PC-3 (cell line): ENCODE measurements at regions not wholly inside any gene's neighbourhood (a gene's known extent, or its start where the extent isn't known, plus 50 kb on each side); places are given as distances from the start of the nearest gene placed in this dataset.

ENCODE experiments used
- ATAC-seq: fragments of 200-7000 bp; cut with Tn5 transposase; 2 replicates; pipeline ENCODE4 v1.9.1; 2020; ENCODE audit warnings: mild to moderate bottlenecking, moderate library complexity
- BruUV-seq: library from RNA; stranded (reverse); fragments of 400-500 nt; replicated peaks from 2 replicates; lab custom pipeline; 2021; lab: Mats Ljungman, UMichigan
- CTCF ChIA-PET: fragments of 300-600 bp; sonication (Branson Sonifier 250); formaldehyde crosslinking; loops from one replicate; lab custom pipeline; 2022; ENCODE audit warnings: antibody characterized with exemption; lab: Charles Lee
- POLR2A ChIA-PET: fragments of 300-600 bp; sonication (Branson Sonifier 250); formaldehyde crosslinking; loops from one replicate; lab custom pipeline; 2022; ENCODE audit warnings: antibody characterized with exemption; ENCODE audit not compliant: unreplicated experiment; lab: Charles Lee
- DNase-seq: peaks from one replicate; pipeline ENCODE4 v3.0.0-alpha.2; 2015
- H2AFZ ChIP-seq: fragments of 300-600 bp; sonication (generic); 2 replicates; pipeline ENCODE4 v1.6.0; 2016; ENCODE audit warnings: antibody characterized with exemption, low read length
- H3F3A ChIP-seq: fragments of 300-600 bp; sonication (generic); one replicate; pipeline ENCODE4 v1.6.0; 2017; ENCODE audit warnings: antibody characterized with exemption, low read length, control low read depth, mild to moderate bottlenecking; ENCODE audit not compliant: unreplicated experiment
- H3K27ac ChIP-seq: fragments of 300-600 bp; sonication (generic); 2 replicates; pipeline ENCODE4 v1.5.1; 2016; ENCODE audit warnings: mild to moderate bottlenecking, low read length
- H3K27me3 ChIP-seq: fragments of 300-600 bp; sonication (generic); 2 replicates; pipeline ENCODE4 v1.6.1; 2016; ENCODE audit warnings: low read length, mixed read lengths
- H3K36me3 ChIP-seq: fragments of 300-600 bp; sonication (generic); 2 replicates; pipeline ENCODE4 v1.6.1; 2016; ENCODE audit warnings: low read depth, mixed run types, low read length, mixed read lengths
- H3K4me1 ChIP-seq: fragments of 300-600 bp; sonication (generic); 2 replicates; pipeline ENCODE4 v1.5.1; 2016; ENCODE audit warnings: low read length; ENCODE audit not compliant: insufficient read depth
- H3K4me2 ChIP-seq: fragments of 300-600 bp; sonication (generic); 2 replicates; pipeline ENCODE4 v1.6.0; 2016; ENCODE audit warnings: low read length
- H3K4me3 ChIP-seq: fragments of 300-600 bp; sonication (generic); 2 replicates; pipeline ENCODE4 v1.5.1; 2016; ENCODE audit warnings: mild to moderate bottlenecking, low read length, mixed read lengths
- H3K79me2 ChIP-seq: fragments of 300-600 bp; sonication (generic); 2 replicates; pipeline ENCODE4 v1.6.1; 2017; ENCODE audit warnings: low read length, mixed read lengths
- H3K9ac ChIP-seq: fragments of 300-600 bp; sonication (generic); 2 replicates; pipeline ENCODE4 v1.6.0; 2016; ENCODE audit warnings: mild to moderate bottlenecking, low read length
- H3K9me2 ChIP-seq: fragments of 300-600 bp; sonication (generic); replicated peaks from 2 replicates; pipeline ENCODE4 v1.6.1; 2016; ENCODE audit warnings: mixed run types, low read length, mixed read lengths
- H3K9me3 ChIP-seq: fragments of 300-600 bp; sonication (generic); 2 replicates; pipeline ENCODE4 v1.6.1; 2016; ENCODE audit warnings: low read length, mixed read lengths
- H4K20me1 ChIP-seq: fragments of 300-600 bp; sonication (generic); 2 replicates; pipeline ENCODE4 v1.6.1; 2016; ENCODE audit warnings: low read length, mixed read lengths
- EZH2 ChIP-seq: fragments of 300-600 bp; sonication (generic); IDR thresholded peaks from one replicate; pipeline ENCODE4 v1.6.1; 2017; ENCODE audit warnings: antibody characterized with exemption, mild to moderate bottlenecking, low read length; ENCODE audit not compliant: unreplicated experiment
- EZH2phosphoT487 ChIP-seq: fragments of 300-600 bp; sonication (generic); IDR thresholded peaks from 2 replicates; pipeline ENCODE4 v1.6.1; 2018; ENCODE audit warnings: mild to moderate bottlenecking, antibody characterized with exemption, low read length, borderline replicate concordance
- intact Hi-C: fragments of 100-400 bp; cut with micrococcal nuclease; formaldehyde crosslinking; loops from 2 replicates; pipeline ENCODE4 v1.9.0; 2023
- TF ChIP-seq, protein P1 (sequence below): fragments of 300-600 bp; sonication (generic); conservative IDR thresholded peaks from 2 replicates; pipeline ENCODE4 v1.5.1; 2017; ENCODE audit warnings: antibody characterized with exemption, low read depth, mild to moderate bottlenecking, low read length

DNA sequence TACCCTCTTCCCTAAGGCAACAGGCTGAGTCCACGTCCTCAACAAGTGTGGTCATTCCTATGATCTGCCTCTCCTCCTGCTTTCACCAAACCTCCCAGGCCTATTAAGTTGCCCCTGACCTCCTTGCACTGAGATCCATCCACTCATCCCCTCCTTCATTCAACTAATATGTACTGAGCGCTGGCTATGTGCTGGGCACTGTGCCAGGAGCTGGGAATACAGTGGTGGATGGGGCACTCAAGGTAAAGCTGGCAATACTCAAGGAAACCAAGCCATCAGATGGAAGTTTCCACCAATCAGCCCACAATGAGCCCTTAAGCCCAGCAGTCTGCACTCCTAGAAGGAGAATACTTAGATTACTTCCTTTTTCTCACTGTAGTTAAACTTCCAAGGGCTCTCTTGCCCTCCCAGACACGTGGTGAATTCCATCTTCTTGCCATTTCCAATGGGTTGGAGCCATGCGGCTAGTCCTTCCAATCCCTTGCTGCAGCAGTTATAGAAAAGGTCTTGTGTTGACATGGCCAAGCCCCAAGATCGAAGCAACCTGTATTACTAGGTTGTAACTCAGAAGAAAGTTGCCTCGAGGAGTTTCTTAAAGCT lies 279.9 kb upstream of the RUNX1 start:
- no peak overlapping the region for H3K4me3 ChIP-seq
- H3K4me1 ChIP-seq, result peaks cover 12% of the 10 kb centered on the region
- H3K9me3 ChIP-seq, result no peaks in the 10 kb centered on the region
- no peak for ATAC-seq
- no peaks in the 10 kb centered on the region for H4K20me1 ChIP-seq
- no peaks in the 10 kb centered on the region for H3K27me3 ChIP-seq
- BruUV-seq, result no TSS peak
- H3K4me2 ChIP-seq, result no peak overlapping the region
- ChIA-PET CTCF (no interaction called here), POLR2A (no interaction called here)
- no peaks in the 10 kb centered on the region for H3K36me3 ChIP-seq
- intact Hi-C loops, result no loop called here
- H3K9me2 ChIP-seq, result 0 out of 2 replicates have a peak, but pooled peaks cover 4% of the 10 kb centered on the region
- H2AFZ ChIP-seq, result no peak overlapping the region
- no peak for DNase-seq
- no peak overlapping the region for H3K9ac ChIP-seq
- no peaks in the 10 kb centered on the region for H3F3A ChIP-seq
- H3K27ac ChIP-seq, result no peak overlapping the region
- H3K79me2 ChIP-seq, result no peaks in the 10 kb centered on the region
- no peak for TF ChIP-seq EZH2
- TF ChIP-seq, protein P1, sequence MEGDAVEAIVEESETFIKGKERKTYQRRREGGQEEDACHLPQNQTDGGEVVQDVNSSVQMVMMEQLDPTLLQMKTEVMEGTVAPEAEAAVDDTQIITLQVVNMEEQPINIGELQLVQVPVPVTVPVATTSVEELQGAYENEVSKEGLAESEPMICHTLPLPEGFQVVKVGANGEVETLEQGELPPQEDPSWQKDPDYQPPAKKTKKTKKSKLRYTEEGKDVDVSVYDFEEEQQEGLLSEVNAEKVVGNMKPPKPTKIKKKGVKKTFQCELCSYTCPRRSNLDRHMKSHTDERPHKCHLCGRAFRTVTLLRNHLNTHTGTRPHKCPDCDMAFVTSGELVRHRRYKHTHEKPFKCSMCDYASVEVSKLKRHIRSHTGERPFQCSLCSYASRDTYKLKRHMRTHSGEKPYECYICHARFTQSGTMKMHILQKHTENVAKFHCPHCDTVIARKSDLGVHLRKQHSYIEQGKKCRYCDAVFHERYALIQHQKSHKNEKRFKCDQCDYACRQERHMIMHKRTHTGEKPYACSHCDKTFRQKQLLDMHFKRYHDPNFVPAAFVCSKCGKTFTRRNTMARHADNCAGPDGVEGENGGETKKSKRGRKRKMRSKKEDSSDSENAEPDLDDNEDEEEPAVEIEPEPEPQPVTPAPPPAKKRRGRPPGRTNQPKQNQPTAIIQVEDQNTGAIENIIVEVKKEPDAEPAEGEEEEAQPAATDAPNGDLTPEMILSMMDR, result no peak
- TF ChIP-seq EZH2phosphoT487, result no peak

DNA sequence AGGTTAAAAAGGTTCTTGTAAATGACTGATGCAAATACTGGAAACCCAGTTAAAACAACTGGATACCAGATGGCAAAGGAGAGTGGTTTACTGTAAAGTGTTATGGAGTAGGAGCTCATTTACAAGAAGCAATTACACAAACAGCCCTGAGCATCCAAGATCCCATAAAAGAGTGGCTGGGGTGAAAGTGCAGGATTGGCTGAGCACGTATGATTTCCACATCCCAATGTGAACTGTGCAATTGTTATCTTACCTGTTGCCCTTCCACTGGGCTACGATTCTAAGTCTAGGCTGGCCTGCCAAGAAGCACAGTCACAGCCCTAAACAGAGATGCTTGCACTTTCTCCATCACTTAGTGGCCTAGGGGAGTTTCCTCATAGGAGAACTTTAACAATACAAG lies 277.6 kb upstream of the RUNX1 start:
- H4K20me1 ChIP-seq, result no peaks in the 10 kb centered on the region
- 0 out of 2 replicates have a peak, but pooled peaks cover 4% of the 10 kb centered on the region for H3K9me2 ChIP-seq
- no peaks in the 10 kb centered on the region for H3K9me3 ChIP-seq
- no peak overlapping the region for H3K9ac ChIP-seq
- H2AFZ ChIP-seq, result no peak overlapping the region
- no peaks in the 10 kb centered on the region for H3F3A ChIP-seq
- no peaks in the 10 kb centered on the region for H3K27me3 ChIP-seq
- no peak for TF ChIP-seq EZH2phosphoT487
- TF ChIP-seq, protein P1, result no peak
- TF ChIP-seq EZH2, result no peak
- BruUV-seq, result no TSS peak
- peaks cover 15% of the 10 kb centered on the region for H3K4me1 ChIP-seq
- H3K4me3 ChIP-seq, result no peak overlapping the region
- no peak overlapping the region for H3K4me2 ChIP-seq
- no peaks in the 10 kb centered on the region for H3K79me2 ChIP-seq
- no peak for DNase-seq
- no peak overlapping the region for H3K27ac ChIP-seq
- ATAC-seq, result no peak
- no peaks in the 10 kb centered on the region for H3K36me3 ChIP-seq
- ChIA-PET POLR2A (interaction anchor here (0.6 kb wide), 2 partner anchors 72 to 800 kb away, joined by 3 read pairs; no protein-coding TSS in a partner anchor), CTCF (no interaction called here)
- intact Hi-C loops, result no loop called here

DNA sequence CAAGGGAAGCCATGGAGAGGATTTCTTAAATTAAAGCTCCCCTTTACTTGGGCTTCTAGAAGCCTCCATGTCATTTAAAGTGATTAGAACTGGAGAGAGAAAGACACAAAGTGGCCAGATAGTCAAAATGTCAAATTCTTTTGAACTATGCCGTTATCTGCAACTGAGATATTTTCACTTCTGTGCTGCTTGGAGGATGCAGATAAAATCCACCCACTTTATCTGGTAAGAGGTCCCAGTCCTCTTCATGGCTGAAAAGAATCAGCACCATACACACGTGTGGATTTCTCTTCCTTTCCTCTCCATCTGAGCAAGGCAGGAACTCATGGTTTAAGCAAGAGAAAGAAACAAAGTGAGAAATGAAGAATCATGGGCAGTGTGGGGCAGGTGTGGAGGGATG lies 276.9 kb upstream of the RUNX1 start:
- H3K4me2 ChIP-seq, result no peak overlapping the region
- H3K4me3 ChIP-seq, result no peak overlapping the region
- ATAC-seq (no peak), DNase-seq (no peak)
- BruUV-seq, result no TSS peak
- no peaks in the 10 kb centered on the region for H4K20me1 ChIP-seq
- H3K36me3 ChIP-seq, result no peaks in the 10 kb centered on the region
- no peaks in the 10 kb centered on the region for H3F3A ChIP-seq
- CTCF ChIA-PET, result no interaction called here
- no peaks in the 10 kb centered on the region for H3K27me3 ChIP-seq
- no peaks in the 10 kb centered on the region for H3K9me3 ChIP-seq
- H3K79me2 ChIP-seq, result no peaks in the 10 kb centered on the region
- no peak overlapping the region for H3K27ac ChIP-seq
- POLR2A ChIA-PET, result interaction anchor here (0.6 kb wide), 1 partner anchor 71 kb away, joined by 3 read pairs; no protein-coding TSS in a partner anchor
- H3K9ac ChIP-seq, result no peak overlapping the region
- no peak overlapping the region for H2AFZ ChIP-seq
- H3K4me1 ChIP-seq, result peaks cover 15% of the 10 kb centered on the region
- 0 out of 2 replicates have a peak, but pooled peaks cover 4% of the 10 kb centered on the region for H3K9me2 ChIP-seq
- intact Hi-C loops, result no loop called here
- no peak for TF ChIP-seq EZH2phosphoT487
- TF ChIP-seq, protein P1, result no peak
- no peak for TF ChIP-seq EZH2
